ENCODE measurements at regions not wholly inside any gene's neighbourhood (a gene's known extent, or its start where the extent isn't known, plus 50 kb on each side); places are given as distances from the start of the nearest gene placed in this dataset.

GRCh38 chr6:11304946-11305345, 72.5 kb upstream of the NEDD9 start:
- TF ChIP-seq CTCF (IDR thresholded peaks at IDR 0.05) (no peak), ZFX (IDR thresholded peaks at IDR 0.05; ENCODE audit: borderline replicate concordance) (no peak)
